CD14-positive monocyte (primary cell): ENCODE measurements at regions not wholly inside any gene's neighbourhood (a gene's known extent, or its start where the extent isn't known, plus 50 kb on each side); places are given as distances from the start of the nearest gene placed in this dataset.

Source experiments
- DNase-seq, 3 donors: peaks; one replicate each; pipeline ENCODE4 v3.0.0-alpha.2; 2011 to 2022
- H2AFZ ChIP-seq: 2 replicates; pipeline ENCODE4 v1.6.0; 2012; ENCODE audit warnings: mild to moderate bottlenecking, low read depth, low read length, inconsistent platforms; ENCODE audit not compliant: insufficient read depth, poor library complexity, severe bottlenecking
- H3K27ac ChIP-seq, 2 donors: 1 replicate in 1 of 2; 2 replicates in 1 of 2; pipeline ENCODE4 v1.5.1; 2012 to 2013; ENCODE audit warnings: low read length in 2 of 2, control low read depth in 1 of 2, inconsistent platforms in 1 of 2, low read depth in 1 of 2, mild to moderate bottlenecking in 1 of 2
- H3K27me3 ChIP-seq, 2 donors: one replicate each; pipeline versions ENCODE4 v1.6.0 to v1.6.1; 2011 to 2013; ENCODE audit warnings: low read length in 2 of 2; ENCODE audit not compliant: control insufficient read depth in 2 of 2, insufficient read depth in 2 of 2
- H3K36me3 ChIP-seq, 2 donors: replicated peaks in 1 of 2; 1 replicate in 1 of 2; 2 replicates in 1 of 2; pipeline versions ENCODE4 v1.5.1 to v1.6.1; 2012 to 2013; ENCODE audit warnings: low read length in 2 of 2, control low read depth in 1 of 2, inconsistent platforms in 1 of 2, mild to moderate bottlenecking in 1 of 2; ENCODE audit not compliant: insufficient read depth in 2 of 2, control insufficient read depth in 1 of 2
- H3K4me1 ChIP-seq, 2 donors: 1 replicate in 1 of 2; 2 replicates in 1 of 2; pipeline versions ENCODE4 v1.5.1 to v1.6.1; 2012 to 2013; ENCODE audit warnings: low read length in 2 of 2, control low read depth in 1 of 2, inconsistent platforms in 1 of 2, mild to moderate bottlenecking in 1 of 2, moderate library complexity in 1 of 2; ENCODE audit not compliant: insufficient read depth in 2 of 2, control insufficient read depth in 1 of 2
- H3K4me2 ChIP-seq: replicated peaks from 2 replicates; pipeline ENCODE3; 2012; ENCODE audit warnings: low read length, moderate library complexity, mild to moderate bottlenecking; ENCODE audit not compliant: poor library complexity, severe bottlenecking; ENCODE audit errors: extremely low read depth
- H3K4me3 ChIP-seq, 3 experiments: fragments of 200-600 bp in 1 of 3; sonication (generic) in 1 of 3; replicated peaks in 1 of 3; 1 replicate in 2 of 3; 2 replicates in 1 of 3; pipeline ENCODE4 v1.5.1; 2011 to 2013; ENCODE audit warnings: low read length in 3 of 3, mild to moderate bottlenecking in 3 of 3, control low read depth in 2 of 3, low read depth in 2 of 3, inconsistent platforms in 1 of 3, moderate library complexity in 1 of 3
- H3K79me2 ChIP-seq: 2 replicates; pipeline ENCODE4 v1.6.0; 2012; ENCODE audit warnings: mild to moderate bottlenecking, control low read depth, inconsistent platforms, low read length, moderate library complexity; ENCODE audit not compliant: insufficient read depth
- H3K9ac ChIP-seq: 2 replicates; pipeline ENCODE4 v1.6.0; 2017; ENCODE audit warnings: low read length, mild to moderate bottlenecking; ENCODE audit not compliant: insufficient read depth, poor library complexity, severe bottlenecking
- H3K9me3 ChIP-seq, 2 donors: replicated peaks in 1 of 2; 1 replicate in 1 of 2; 2 replicates in 1 of 2; pipeline versions ENCODE4 v1.5.1 to v1.6.1; 2012 to 2013; ENCODE audit warnings: low read length in 2 of 2, control low read depth in 1 of 2; ENCODE audit not compliant: control insufficient read depth in 1 of 2, insufficient read depth in 1 of 2
- H4K20me1 ChIP-seq: 2 replicates; pipeline ENCODE4 v1.6.0; 2012; ENCODE audit warnings: mild to moderate bottlenecking, low read length, control low read depth, moderate library complexity; ENCODE audit not compliant: insufficient read depth
- H3K27ac Mint-ChIP-seq, 7 donors: one replicate each; pipeline ENCODE4 v1.8.0; 2020; ENCODE audit warnings: mild to moderate bottlenecking in 7 of 7, mixed read lengths in 7 of 7, moderate library complexity in 6 of 7, inconsistent platforms in 2 of 7
- H3K27me3 Mint-ChIP-seq, 3 donors: one replicate each; pipeline ENCODE4 v1.8.0; 2021 to 2022; ENCODE audit warnings: low read depth in 3 of 3, mild to moderate bottlenecking in 3 of 3, mixed read lengths in 3 of 3, moderate library complexity in 3 of 3, inconsistent platforms in 1 of 3
- H3K36me3 Mint-ChIP-seq, 2 donors: one replicate each; pipeline ENCODE4 v1.8.0; 2020; ENCODE audit warnings: mixed read lengths in 2 of 2, inconsistent platforms in 1 of 2, mild to moderate bottlenecking in 1 of 2
- H3K4me1 Mint-ChIP-seq: one replicate; pipeline ENCODE4 v1.8.0; 2020; ENCODE audit warnings: mild to moderate bottlenecking, mixed read lengths
- H3K4me3 Mint-ChIP-seq, 2 donors: one replicate each; pipeline ENCODE4 v1.8.0; 2020; ENCODE audit warnings: mild to moderate bottlenecking in 2 of 2, mixed read lengths in 2 of 2, moderate library complexity in 1 of 2
- H3K9me3 Mint-ChIP-seq, 7 donors: one replicate each; pipeline ENCODE4 v1.8.0; 2020 to 2022; ENCODE audit warnings: mixed read lengths in 7 of 7, mild to moderate bottlenecking in 6 of 7, moderate library complexity in 6 of 7, inconsistent platforms in 2 of 7
- WGBS: methylation state at CpG from one replicate; pipeline ENCODE4 v1.1.5; 2013; ENCODE audit warnings: missing lambda C conversion rate; ENCODE audit not compliant: insufficient coverage; 5-methylcytosine and 5-hydroxymethylcytosine counted together
- intact Hi-C, 2 donors: fragments of 100-400 bp; cut with micrococcal nuclease; formaldehyde crosslinking; loops; one replicate each; pipeline versions ENCODE4 v1.15.0 to v1.15.1; 2023
- TF ChIP-seq, protein P1 (sequence below): fragments of 200-600 bp; IDR thresholded peaks from one replicate; pipeline ENCODE4 v1.8.0; 2022; ENCODE audit warnings: antibody characterized with exemption, mild to moderate bottlenecking

DNA sequence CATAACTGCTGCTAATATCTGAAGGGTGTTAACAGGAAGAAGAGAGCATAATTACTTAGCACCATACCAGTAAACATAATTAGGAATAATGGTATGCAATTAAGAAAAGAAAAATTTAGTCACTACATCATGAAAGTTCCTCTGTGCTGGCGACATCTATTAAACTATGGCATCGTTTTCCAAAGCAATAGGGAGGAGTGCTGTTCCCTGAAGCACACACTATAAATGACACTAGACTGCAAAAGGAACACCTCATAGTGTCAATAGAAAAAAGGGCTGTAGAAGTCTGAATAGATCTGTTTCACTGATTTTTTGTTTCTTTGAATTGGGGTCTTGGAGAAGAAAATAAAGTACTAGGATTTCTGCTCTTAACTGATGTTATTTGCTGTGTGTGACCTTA is 773.6 kb upstream of the B3GALT2 start:
- Mint-ChIP-seq H3K27me3 (no peaks in the 10 kb centered on the region), H3K9me3 (peaks cover 0 to 3% (median 0%) of the 10 kb centered on the region in 7 donors), H3K4me1 (no peaks in the 10 kb centered on the region), H3K27ac (no peak overlapping the region), H3K4me3 (no peak overlapping the region), H3K36me3 (no peaks in the 10 kb centered on the region)
- H2AFZ ChIP-seq: no peak overlapping the region
- H3K4me1 ChIP-seq: no peaks in the 10 kb centered on the region
- peaks cover 3 to 4% of the 10 kb centered on the region in 2 donors for H3K9me3 ChIP-seq
- H3K9ac ChIP-seq: no peak overlapping the region
- no peaks in the 10 kb centered on the region for H3K36me3 ChIP-seq
- H3K27ac ChIP-seq: no peak overlapping the region
- no peak overlapping the region for H3K4me2 ChIP-seq
- H3K4me3 ChIP-seq: no peak overlapping the region
- no CpG with 5 or more reads among the region's 2 CpGs for WGBS
- TF ChIP-seq, protein P1, sequence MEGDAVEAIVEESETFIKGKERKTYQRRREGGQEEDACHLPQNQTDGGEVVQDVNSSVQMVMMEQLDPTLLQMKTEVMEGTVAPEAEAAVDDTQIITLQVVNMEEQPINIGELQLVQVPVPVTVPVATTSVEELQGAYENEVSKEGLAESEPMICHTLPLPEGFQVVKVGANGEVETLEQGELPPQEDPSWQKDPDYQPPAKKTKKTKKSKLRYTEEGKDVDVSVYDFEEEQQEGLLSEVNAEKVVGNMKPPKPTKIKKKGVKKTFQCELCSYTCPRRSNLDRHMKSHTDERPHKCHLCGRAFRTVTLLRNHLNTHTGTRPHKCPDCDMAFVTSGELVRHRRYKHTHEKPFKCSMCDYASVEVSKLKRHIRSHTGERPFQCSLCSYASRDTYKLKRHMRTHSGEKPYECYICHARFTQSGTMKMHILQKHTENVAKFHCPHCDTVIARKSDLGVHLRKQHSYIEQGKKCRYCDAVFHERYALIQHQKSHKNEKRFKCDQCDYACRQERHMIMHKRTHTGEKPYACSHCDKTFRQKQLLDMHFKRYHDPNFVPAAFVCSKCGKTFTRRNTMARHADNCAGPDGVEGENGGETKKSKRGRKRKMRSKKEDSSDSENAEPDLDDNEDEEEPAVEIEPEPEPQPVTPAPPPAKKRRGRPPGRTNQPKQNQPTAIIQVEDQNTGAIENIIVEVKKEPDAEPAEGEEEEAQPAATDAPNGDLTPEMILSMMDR: no peak
- no peaks in the 10 kb centered on the region for H3K27me3 ChIP-seq
- no peak for DNase-seq
- H3K79me2 ChIP-seq: no peaks in the 10 kb centered on the region
- no peaks in the 10 kb centered on the region for H4K20me1 ChIP-seq
- intact Hi-C loops: no loop called here

DNA sequence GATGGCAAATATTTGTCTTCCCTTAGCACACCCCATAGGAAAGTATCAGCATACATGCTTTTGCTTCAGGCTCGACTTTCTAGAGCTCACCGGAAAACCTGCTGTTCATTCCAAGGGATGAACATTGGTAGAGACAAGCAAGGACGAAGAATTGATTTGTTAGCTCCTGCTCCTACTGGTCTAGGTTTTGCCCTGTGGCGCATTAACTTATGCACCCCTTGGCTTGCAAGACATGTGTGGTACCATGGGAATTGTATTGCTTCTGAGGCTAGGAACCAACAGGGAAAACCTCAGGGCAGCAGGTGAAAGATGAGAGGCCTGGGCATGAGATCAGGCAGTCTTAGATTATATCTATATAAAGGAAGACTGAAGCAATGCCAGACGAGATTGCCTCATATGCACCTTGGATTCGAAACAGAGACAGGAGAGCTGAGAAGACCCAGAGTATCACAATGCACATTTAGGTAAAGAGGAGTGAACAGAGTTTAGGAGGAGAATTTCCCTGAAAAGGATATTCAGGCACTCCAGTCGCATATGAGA is 771.2 kb upstream of the B3GALT2 start:
- H3K27me3 ChIP-seq: no peaks in the 10 kb centered on the region
- TF ChIP-seq, protein P1: no peak
- intact Hi-C loops: no loop called here
- H3K9ac ChIP-seq: no peak overlapping the region
- H3K27me3 Mint-ChIP-seq: no peaks in the 10 kb centered on the region
- H3K4me3 ChIP-seq: no peak overlapping the region
- no peak overlapping the region for H3K27ac ChIP-seq
- H3K4me1 ChIP-seq: no peaks in the 10 kb centered on the region
- H3K9me3 Mint-ChIP-seq: peaks cover 0 to 3% (median 2%) of the 10 kb centered on the region in 7 donors
- no peaks in the 10 kb centered on the region for H3K4me1 Mint-ChIP-seq
- no peaks in the 10 kb centered on the region for H3K79me2 ChIP-seq
- no peak overlapping the region for H3K4me2 ChIP-seq
- no peak overlapping the region for H3K4me3 Mint-ChIP-seq
- no peak overlapping the region for H2AFZ ChIP-seq
- no peak overlapping the region for H3K27ac Mint-ChIP-seq
- H3K36me3 Mint-ChIP-seq: no peaks in the 10 kb centered on the region
- no peaks in the 10 kb centered on the region for H4K20me1 ChIP-seq
- WGBS: 98% methylated on average over 6 of the region's 7 CpGs
- no peaks in the 10 kb centered on the region for H3K36me3 ChIP-seq
- peaks cover 3 to 4% of the 10 kb centered on the region in 2 donors for H3K9me3 ChIP-seq
- no peak for DNase-seq
